ENCODE measurements at regions not wholly inside any gene's neighbourhood (a gene's known extent, or its start where the extent isn't known, plus 50 kb on each side); places are given as distances from the start of the nearest gene placed in this dataset.

DNA sequence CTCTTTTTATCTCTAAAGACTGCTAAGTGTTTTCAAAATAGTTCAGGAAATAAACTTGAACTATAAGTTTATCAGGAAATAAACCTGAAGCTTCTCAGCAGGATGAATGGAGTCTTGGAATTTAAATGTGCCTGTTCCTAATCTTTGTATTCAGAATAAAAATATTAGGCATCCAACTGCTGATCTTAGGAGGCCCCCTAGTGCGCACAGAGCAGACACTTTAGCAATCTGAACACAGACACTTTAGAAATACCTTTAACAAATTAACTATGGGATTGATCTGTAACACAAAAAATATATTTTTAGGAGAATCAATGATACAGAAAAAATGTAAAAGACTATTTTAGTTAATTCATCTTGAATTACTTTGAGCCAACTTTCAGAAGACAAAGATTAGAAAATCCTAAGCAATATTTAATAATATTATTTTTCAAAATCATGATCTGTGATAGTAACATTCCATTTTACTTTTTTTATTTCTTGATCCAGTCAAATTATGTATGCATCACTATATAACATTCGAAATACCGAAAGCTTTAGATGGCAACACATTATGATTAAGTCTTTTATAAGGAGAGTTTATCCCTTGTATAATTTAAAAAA lies 80.9 kb downstream of the SLC41A2 start:
- TF ChIP-seq, protein P1, sequence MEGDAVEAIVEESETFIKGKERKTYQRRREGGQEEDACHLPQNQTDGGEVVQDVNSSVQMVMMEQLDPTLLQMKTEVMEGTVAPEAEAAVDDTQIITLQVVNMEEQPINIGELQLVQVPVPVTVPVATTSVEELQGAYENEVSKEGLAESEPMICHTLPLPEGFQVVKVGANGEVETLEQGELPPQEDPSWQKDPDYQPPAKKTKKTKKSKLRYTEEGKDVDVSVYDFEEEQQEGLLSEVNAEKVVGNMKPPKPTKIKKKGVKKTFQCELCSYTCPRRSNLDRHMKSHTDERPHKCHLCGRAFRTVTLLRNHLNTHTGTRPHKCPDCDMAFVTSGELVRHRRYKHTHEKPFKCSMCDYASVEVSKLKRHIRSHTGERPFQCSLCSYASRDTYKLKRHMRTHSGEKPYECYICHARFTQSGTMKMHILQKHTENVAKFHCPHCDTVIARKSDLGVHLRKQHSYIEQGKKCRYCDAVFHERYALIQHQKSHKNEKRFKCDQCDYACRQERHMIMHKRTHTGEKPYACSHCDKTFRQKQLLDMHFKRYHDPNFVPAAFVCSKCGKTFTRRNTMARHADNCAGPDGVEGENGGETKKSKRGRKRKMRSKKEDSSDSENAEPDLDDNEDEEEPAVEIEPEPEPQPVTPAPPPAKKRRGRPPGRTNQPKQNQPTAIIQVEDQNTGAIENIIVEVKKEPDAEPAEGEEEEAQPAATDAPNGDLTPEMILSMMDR (conservative IDR thresholded peaks at IDR 0.05; ENCODE audit: low read length) = peak; percentile 93
- H3K4me3 ChIP-seq (ENCODE audit: low read length) = no peak overlapping the region
- peak; percentile 49 for DNase-seq (ENCODE audit: low read depth)

DNA sequence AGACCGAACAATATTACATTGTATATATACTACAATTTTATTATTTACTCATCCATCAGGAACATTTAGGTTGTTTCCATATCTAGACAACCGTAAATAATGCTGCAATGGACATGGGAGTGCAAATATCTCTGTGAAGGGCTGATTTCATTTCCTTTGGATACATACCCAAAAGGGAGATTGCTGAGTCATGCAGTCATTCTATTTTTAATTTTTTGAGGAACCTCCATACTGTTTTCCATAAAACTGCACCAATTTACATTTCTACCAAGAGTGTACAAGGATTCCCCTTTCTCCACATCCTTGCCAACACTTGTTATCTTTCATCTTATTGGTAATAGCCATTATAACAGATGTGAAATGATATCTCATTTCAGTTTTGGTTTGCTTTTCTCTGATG lies 84.7 kb downstream of the SLC41A2 start:
- TF ChIP-seq, protein P1 (conservative IDR thresholded peaks at IDR 0.05; ENCODE audit: low read length) = no peak
- no peak for DNase-seq (ENCODE audit: low read depth)

DNA sequence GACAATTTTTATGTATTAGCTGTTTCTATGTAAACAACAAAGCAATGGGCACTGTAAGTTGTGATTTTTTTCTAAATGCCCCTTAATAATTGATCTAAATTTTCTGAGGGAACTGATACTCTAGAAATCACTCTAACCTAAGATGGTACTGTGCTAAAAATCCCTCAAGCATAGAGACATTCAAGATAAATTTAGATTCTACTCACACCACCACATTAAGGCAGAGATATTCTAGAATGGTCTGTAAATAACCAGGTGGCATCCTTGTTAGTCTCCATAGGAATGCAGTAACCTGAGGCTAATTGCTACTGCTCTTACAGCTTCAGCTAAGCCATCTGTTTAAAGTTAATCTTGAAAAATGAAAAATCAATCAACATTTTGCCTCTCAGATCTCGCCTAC lies 87.3 kb downstream of the SLC41A2 start:
- DNase-seq (ENCODE audit: low read depth) = no peak
- no peak overlapping the region for H3K4me3 ChIP-seq (ENCODE audit: low read length)
- TF ChIP-seq, protein P1 (conservative IDR thresholded peaks at IDR 0.05; ENCODE audit: low read length) = no peak

More for the DNA sequence above, 84.7 kb downstream of the SLC41A2 start:
- no peak overlapping the region for H3K4me3 ChIP-seq (ENCODE audit: low read length)

DNA sequence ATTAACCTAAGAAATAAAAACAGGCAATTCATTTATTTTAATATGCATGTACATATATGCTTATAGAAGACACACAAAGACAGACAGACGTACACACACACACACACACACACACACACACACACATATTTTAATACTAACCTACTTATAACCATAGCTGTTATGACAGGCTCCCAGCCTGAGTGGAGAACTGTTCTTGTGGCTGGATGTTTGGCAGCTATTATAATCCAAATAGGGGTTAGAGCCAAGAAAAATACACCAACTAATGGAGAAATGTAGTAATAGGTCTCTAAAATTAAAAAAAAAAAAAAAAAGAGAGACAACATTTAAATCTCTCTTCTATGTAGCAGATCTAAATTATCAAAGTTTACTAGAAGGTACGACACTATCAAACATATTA lies 91.8 kb downstream of the SLC41A2 start:
- DNase-seq (ENCODE audit: low read depth) = peak; percentile 72
- no peak overlapping the region for H3K4me3 ChIP-seq (ENCODE audit: low read length)
- TF ChIP-seq, protein P1 (conservative IDR thresholded peaks at IDR 0.05; ENCODE audit: low read length) = no peak

DNA sequence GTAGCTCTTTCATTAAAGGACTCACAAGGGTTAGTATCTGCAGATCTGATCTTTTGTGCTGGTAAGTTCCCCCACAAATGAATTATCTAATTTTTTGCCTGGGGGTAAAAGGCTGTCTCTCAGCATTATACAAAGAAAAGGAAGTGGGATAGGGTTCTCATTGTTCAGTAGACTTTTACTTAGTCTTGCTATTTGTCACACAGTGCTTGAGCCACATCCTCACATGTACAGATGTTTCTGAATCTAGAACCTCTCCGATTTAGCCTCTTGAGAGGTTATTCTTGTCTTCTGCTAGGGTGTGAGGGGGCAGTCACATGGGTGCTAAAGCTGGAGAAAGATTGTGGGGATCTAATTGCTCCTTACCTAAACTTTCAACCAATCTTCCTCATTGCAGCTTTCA lies 93.0 kb downstream of the SLC41A2 start:
- H3K4me3 ChIP-seq (ENCODE audit: low read length) = no peak overlapping the region
- DNase-seq (ENCODE audit: low read depth) = no peak
- TF ChIP-seq, protein P1 (conservative IDR thresholded peaks at IDR 0.05; ENCODE audit: low read length) = no peak

DNA sequence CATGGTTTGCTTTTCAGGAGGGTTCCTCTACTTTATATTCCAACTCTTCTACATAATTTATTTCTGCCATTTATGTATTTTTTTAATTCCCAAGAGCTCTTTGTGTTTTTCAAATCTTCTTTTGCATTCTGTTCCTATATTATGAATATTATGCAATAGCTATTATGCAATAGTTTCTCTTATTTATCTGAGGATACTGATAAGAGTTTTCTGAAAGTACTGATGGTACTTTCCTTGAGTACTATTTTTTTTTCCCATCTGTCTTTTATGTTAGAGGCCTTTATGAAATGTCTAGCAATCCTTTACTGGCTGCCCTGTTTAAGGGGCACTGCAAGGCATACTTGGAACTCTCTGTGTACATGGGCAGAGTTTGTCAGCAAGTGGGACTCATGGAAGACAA lies 93.4 kb downstream of the SLC41A2 start:
- DNase-seq (ENCODE audit: low read depth) = no peak
- TF ChIP-seq, protein P1 (conservative IDR thresholded peaks at IDR 0.05; ENCODE audit: low read length) = no peak
- no peak overlapping the region for H3K4me3 ChIP-seq (ENCODE audit: low read length)

DNA sequence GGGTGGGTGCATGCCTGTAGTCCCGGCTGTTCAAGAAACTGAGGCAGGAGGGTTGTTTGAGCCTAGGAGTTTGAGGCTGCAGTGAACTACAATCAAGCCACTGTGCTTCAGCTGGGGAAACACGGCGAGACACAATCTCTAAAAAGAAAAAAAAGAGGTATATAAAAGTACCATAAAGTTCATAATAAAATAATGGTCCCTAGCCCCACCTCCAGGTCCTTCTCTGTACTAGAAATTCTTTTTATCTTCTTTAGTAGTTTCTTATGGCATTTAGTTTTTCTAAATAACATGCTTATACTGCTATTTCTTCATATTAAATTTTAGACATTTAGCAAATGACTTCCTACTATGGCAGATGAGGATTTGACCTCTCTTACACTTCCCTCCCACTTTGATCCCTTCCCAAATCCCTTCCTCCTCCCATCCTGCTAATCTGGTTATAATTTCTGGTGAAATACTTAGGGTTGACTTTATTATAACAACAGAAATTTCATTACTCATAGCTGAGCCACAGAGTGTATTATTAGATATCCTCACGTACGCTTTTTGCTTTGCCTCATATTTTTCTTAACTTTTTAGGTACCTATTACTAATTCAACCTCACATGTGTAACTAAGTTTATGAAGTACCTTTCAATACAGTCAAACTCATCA lies 94.7 kb downstream of the SLC41A2 start:
- TF ChIP-seq, protein P1 (conservative IDR thresholded peaks at IDR 0.05; ENCODE audit: low read length) = peak; percentile 33
- no peak overlapping the region for H3K4me3 ChIP-seq (ENCODE audit: low read length)
- DNase-seq (ENCODE audit: low read depth) = peak; percentile 71

All from AG10803 (cell line).